Stomach smooth muscle (tissue), 2 donors: ENCODE measurements at regions not wholly inside any gene's neighbourhood (a gene's known extent, or its start where the extent isn't known, plus 50 kb on each side); places are given as distances from the start of the nearest gene placed in this dataset.
"Not testable (repeated sequence)": the region's sequence is repeated elsewhere in the genome, so short reads cannot be mapped to it uniquely, and the experiment has no call there.

Experiments
- H3K27ac ChIP-seq: one replicate; pipeline ENCODE4 v1.7.0; 2013; ENCODE audit warnings: mild to moderate bottlenecking, low read length, inconsistent platforms
- H3K27me3 ChIP-seq, 2 donors: one replicate each; pipeline ENCODE4 v1.7.0; 2013; ENCODE audit warnings: low read length in 2 of 2; ENCODE audit not compliant: insufficient read depth in 2 of 2, control insufficient read depth in 1 of 2
- H3K36me3 ChIP-seq, 2 donors: one replicate each; pipeline ENCODE4 v1.7.0; 2013; ENCODE audit warnings: low read length in 2 of 2; ENCODE audit not compliant: control insufficient read depth in 2 of 2, insufficient read depth in 2 of 2
- H3K4me1 ChIP-seq: one replicate; pipeline ENCODE4 v1.7.0; 2013; ENCODE audit warnings: low read length; ENCODE audit not compliant: control insufficient read depth, insufficient read depth
- H3K4me3 ChIP-seq, 2 donors: one replicate each; pipeline ENCODE4 v1.7.0; 2013; ENCODE audit warnings: low read length in 2 of 2
- H3K9ac ChIP-seq, 2 donors: one replicate each; pipeline ENCODE4 v1.7.0; 2013; ENCODE audit warnings: low read length in 2 of 2, mild to moderate bottlenecking in 1 of 2
- H3K9me3 ChIP-seq, 2 donors: one replicate each; pipeline ENCODE4 v1.7.0; 2013; ENCODE audit warnings: low read length in 2 of 2; ENCODE audit not compliant: control insufficient read depth in 2 of 2
- donor health status: healthy.
- donor health status: Pancreatic carcinoma.

DNA sequence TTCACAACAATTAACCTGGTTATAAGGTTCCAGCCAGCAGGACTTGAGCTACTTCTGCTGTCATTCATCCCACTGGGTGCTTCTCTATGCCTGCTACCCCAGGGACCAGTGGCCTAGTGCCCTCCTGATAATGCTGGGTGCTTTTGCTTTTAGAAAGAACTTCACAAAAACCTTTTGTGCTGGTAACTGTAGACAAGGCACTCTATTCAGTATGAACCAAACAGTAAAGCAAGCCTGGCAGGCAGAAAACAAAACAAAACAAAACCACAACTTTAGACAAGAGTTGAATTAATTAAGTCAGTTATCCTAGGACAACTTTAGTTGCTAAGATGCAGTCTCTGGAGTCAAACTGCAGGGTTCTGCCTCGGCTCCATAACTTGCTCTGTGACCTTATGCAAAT lies 61.9 kb upstream of the ADGRL2 start:
- H3K4me3 ChIP-seq: no peak overlapping the region
- H3K4me1 ChIP-seq: no peaks in the 10 kb centered on the region
- H3K27ac ChIP-seq: no peak overlapping the region
- H3K9ac ChIP-seq: no peak overlapping the region
- no peaks in the 10 kb centered on the region for H3K9me3 ChIP-seq
- no peaks in the 10 kb centered on the region for H3K27me3 ChIP-seq
- H3K36me3 ChIP-seq: no peaks in the 10 kb centered on the region

DNA sequence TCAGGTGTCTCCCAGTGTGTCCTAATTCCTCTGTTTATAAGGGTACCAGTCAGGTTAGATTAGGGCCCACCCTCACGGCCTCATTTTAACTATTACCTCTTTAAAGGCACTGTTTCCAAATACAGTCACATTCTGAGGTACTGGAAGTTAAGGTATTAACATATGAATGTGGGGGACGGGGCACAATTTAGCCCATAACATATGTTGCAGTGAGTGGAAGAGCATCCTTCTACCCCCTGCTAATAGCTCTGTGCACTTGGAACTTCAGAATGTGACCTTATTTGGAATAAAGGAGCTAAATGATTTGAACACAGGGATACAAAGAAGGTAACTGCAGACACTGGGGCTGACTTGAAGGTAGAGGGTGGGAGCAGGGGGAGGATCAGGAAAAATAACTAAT lies 67.3 kb upstream of the ADGRL2 start:
- Histone ChIP-seq H3K27me3 (no peaks in the 10 kb centered on the region), H3K9ac (no peak overlapping the region), H3K9me3 (no peaks in the 10 kb centered on the region), H3K36me3 (no peaks in the 10 kb centered on the region), H3K4me3 (no peak overlapping the region), H3K4me1 (no peaks in the 10 kb centered on the region), H3K27ac (no peak overlapping the region)

DNA sequence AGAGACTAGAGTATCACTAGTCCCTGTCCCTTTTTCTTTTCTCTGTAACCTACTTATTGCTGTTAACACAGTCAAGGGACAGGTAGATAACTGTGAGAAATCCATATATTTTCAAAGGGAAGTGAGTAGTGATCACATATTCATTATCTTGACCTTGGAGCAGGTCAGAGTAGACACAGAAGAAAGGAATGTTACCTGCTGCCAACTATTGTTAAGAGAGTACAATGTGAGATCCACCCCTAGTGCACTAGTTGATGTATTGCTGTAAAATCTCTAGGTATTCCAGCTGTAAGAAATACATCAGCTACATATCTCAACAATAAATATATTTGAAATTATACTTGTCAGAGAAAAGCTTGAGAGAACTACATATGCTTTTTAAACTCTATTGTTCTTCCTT lies 68.7 kb upstream of the ADGRL2 start:
- Histone ChIP-seq H3K27me3 (no peaks in the 10 kb centered on the region), H3K4me3 (no peak overlapping the region), H3K9me3 (no peaks in the 10 kb centered on the region), H3K27ac (no peak overlapping the region), H3K9ac (no peak overlapping the region), H3K4me1 (no peaks in the 10 kb centered on the region), H3K36me3 (no peaks in the 10 kb centered on the region)

DNA sequence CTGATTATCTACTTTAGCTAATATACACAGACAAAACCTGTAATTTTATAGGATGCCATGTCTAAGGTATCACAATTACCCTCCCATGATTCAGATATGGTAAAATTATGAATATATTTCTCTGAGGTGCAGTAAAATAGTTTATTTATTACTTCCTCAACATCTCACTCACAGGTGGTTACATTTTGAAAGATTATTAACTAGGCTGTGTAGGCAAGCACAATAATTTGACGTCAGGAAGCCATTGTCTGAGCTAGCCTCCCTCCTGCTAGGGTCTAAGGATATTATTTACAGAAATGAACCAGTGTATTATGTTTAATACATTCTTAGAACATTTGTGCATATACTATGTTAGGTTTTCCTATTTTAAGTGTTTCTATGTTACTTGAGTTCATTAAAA lies 69.9 kb upstream of the ADGRL2 start:
- Histone ChIP-seq H3K9ac (no peak overlapping the region), H3K27me3 (no peaks in the 10 kb centered on the region), H3K4me3 (no peak overlapping the region), H3K27ac (no peak overlapping the region), H3K4me1 (no peaks in the 10 kb centered on the region), H3K36me3 (no peaks in the 10 kb centered on the region), H3K9me3 (no peaks in the 10 kb centered on the region)

DNA sequence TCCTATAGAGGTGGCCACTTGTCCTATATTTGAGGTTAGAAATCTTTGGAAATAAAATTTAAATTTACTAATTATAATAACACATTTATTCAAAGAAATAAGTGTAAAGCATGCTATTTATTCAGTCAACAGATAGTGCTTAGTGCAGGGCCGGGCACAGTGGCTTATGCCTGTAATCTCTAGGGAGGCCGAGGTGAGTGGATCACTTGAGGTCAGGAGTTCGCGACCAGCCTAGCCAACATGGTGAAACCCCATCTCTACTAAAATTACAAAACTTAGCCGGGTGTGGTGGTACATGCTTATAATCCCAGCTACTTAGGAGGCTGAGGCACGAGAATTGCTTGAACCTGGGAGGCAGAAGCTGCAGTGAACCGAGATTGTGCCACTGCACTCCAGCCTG lies 70.4 kb upstream of the ADGRL2 start:
- not testable (repeated sequence) for H3K27ac ChIP-seq, H3K27me3 ChIP-seq, H3K9me3 ChIP-seq, H3K36me3 ChIP-seq, H3K9ac ChIP-seq, H3K4me1 ChIP-seq, H3K4me3 ChIP-seq

DNA sequence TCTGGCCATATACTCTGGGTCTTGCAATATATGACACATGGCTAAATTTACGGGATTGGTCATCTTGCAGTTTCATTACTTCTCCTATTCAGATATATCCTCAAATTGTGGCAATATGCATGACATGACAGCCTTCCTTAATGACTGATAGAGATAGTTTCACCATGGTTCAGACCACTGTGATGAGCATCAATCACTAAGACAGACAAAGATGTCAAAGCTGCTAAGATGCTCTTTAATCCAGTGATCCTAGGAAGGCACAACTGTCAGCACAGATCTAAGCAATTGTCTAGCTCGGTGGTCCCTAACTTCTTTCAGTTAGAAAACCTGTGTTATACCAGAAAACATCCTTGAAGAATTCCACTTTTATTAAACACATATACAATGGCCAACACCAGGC lies 70.9 kb upstream of the ADGRL2 start:
- Histone ChIP-seq H3K9me3 (no peaks in the 10 kb centered on the region), H3K27me3 (no peaks in the 10 kb centered on the region), H3K27ac (no peak overlapping the region), H3K36me3 (no peaks in the 10 kb centered on the region), H3K4me3 (no peak overlapping the region), H3K4me1 (no peaks in the 10 kb centered on the region), H3K9ac (no peak overlapping the region)

DNA sequence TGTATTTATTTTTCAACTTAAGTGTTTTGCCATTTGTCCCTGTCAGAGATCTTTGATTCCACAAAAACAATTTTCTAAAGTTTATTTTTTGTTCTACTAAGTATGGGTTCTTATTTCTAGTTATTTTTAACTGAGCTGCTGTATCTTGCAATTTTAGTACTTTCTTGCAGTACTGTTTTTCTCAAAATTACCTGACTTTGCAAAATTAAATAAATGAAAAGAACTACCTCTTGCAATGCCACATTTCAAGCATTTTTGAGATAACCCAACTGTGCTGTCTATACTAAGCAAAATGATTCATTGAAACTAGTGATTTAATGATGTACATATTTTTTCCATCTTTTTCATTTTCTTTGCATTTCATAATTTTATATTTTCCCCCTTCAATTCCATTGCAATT lies 71.5 kb upstream of the ADGRL2 start:
- H3K36me3 ChIP-seq: no peaks in the 10 kb centered on the region
- H3K27me3 ChIP-seq: no peaks in the 10 kb centered on the region
- no peaks in the 10 kb centered on the region for H3K9me3 ChIP-seq
- H3K4me1 ChIP-seq: no peaks in the 10 kb centered on the region
- no peak overlapping the region for H3K9ac ChIP-seq
- no peak overlapping the region for H3K4me3 ChIP-seq
- H3K27ac ChIP-seq: no peak overlapping the region

DNA sequence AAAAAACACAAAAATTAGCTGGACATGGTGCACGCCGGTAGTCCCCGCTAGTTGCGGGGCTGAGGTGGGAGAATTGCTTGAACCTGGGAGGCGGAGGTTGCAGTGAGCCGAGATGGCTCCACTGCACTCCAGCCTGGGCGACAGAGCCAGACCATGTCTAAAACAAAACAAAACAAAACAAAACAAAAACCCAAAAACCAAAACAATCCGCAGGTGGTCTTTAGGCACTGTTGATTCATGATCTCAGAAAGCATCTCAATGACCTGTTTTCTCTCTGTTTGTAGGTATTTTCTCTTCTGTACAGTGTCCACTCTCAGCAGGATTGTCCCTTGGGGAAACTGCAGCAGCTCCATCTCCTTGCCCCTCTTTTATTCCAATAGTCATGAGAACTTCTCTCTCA lies 74.9 kb upstream of the ADGRL2 start:
- Histone ChIP-seq H3K27ac (no peak overlapping the region), H3K27me3 (no peaks in the 10 kb centered on the region), H3K36me3 (no peaks in the 10 kb centered on the region), H3K4me1 (no peaks in the 10 kb centered on the region), H3K9me3 (no peaks in the 10 kb centered on the region), H3K4me3 (no peak overlapping the region), H3K9ac (no peak overlapping the region)

DNA sequence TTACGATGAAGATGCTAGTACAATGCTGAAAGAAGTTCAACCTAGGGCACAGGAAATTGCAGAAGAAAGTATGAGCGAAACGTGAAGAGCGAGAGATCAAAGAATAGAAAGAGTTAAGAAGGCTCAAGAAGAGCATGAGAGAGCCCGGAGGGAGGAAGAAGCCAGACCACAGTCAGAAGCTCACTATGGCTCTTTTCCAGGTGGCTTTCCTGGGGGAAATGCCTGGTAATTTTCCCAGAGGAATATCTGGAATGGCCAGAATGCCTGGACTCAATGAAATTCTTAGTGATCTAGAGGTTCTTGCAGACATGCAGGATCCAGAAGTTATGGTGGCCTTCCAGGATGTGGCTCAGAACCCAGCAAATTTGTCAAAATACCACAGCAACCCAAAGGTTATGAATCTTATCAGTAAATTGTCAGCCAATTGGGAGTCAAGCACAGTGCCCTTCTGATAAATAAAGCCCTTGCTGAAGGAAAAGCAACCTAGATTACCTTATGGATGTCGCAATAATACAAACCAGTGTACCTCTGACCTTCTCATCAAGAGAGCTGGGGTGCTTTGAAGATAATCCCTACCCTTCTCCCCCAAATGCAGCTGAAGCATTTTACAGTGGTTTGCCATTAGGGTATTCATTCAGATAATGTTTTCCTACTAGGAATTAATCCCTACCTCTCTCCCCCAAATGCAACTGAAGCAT lies 78.0 kb upstream of the ADGRL2 start:
- not testable (repeated sequence) for H3K9ac ChIP-seq, H3K36me3 ChIP-seq, H3K27ac ChIP-seq, H3K27me3 ChIP-seq, H3K9me3 ChIP-seq, H3K4me3 ChIP-seq, H3K4me1 ChIP-seq

DNA sequence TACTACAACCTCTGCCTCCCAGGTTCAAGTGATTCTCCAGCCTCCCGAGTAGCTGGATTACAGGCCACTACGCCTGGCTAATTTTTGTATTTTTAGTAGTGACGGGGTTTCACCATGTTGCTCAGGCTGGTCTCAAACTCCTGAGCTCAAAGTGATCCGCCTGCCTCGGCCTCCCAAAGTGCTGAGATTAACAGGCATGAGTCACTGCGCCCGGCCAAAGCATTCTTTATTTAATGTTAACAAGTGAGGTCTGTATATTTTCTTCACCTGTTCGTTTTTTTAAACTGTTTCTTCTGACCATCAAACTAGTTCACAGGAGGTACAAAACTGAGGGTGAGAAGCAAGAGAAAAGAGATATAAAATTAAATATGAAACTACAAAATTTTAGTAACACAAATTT lies 80.5 kb upstream of the ADGRL2 start:
- H3K4me3 ChIP-seq, H3K27ac ChIP-seq, H3K27me3 ChIP-seq, H3K9ac ChIP-seq, H3K9me3 ChIP-seq, H3K36me3 ChIP-seq, H3K4me1 ChIP-seq: not testable (repeated sequence)

DNA sequence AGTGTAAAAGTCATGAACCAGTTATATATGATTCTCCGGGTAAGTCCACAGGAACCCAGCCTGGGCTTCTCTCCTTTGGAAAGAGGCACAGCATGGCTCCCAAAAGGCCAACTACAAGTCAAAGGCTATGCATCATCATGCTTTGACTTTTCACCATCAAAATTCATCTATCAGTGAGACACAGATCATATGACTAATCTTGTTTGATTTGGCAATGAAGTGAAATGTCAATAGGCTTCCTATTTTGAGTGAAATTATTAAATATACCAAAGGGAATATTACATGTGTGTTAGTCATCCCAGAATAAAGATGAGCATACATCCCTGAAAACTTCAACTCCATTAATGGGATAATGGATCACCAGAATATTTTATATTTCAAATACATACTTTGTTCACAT lies 83.5 kb upstream of the ADGRL2 start:
- Histone ChIP-seq H3K27me3 (no peaks in the 10 kb centered on the region), H3K36me3 (no peaks in the 10 kb centered on the region), H3K27ac (no peak overlapping the region), H3K9ac (no peak overlapping the region), H3K4me1 (no peaks in the 10 kb centered on the region), H3K4me3 (no peak overlapping the region), H3K9me3 (no peaks in the 10 kb centered on the region)
